ENCODE measurements at regions not wholly inside any gene's neighbourhood (a gene's known extent, or its start where the extent isn't known, plus 50 kb on each side); places are given as distances from the start of the nearest gene placed in this dataset.

DNA sequence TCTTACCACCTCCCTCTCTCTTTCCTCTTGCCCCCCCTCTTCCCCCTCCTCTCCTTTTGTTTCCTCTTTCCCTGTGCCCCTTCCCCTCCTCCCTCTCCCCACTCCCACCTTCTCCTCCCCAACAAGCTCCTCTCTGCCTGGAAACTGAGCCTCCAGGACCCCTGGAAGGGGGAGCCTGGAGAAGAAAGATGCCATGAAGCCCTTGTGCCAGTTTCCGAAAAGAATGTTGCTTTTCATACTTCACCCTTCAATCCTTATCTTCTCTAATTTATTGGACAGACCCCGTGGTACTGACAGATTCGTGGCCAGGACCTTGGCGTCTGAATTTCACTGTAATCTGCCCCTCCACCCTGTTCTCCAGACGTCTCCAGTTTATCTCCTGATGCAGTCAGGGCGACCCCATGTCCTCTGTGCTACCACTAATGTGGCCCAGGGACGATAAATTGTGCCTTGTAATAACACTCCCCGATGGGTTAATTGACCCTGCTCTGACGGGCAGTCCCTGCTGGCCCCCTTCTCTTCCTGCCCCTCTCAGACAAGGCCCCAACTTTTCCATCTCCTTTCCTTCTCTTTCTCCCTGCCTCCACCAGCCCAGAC is 138.4 kb upstream of the GSE1 start:
- Histone ChIP-seq H3K23ac (ENCODE audit: low read length) (no peak overlapping the region), H3K27me3 (ENCODE audit: insufficient read depth, low read length, poor library complexity) (no peaks in the 10 kb centered on the region), H3K4me1 (ENCODE audit: control insufficient read depth, low read depth, low read length) (peaks cover 6% of the 10 kb centered on the region), H3K27ac (ENCODE audit: low read depth, low read length) (no peak overlapping the region), H2BK5ac (ENCODE audit: low read length) (no peak overlapping the region), H2BK120ac (ENCODE audit: low read depth, low read length) (no peak overlapping the region), H2AK5ac (ENCODE audit: low read length) (no peak overlapping the region), H3K79me1 (ENCODE audit: low read length) (no peaks in the 10 kb centered on the region), H3K4me3 (ENCODE audit: low read length) (no peak overlapping the region), H2BK15ac (replicated peaks; ENCODE audit: low read depth) (no peak overlapping the region), H3K4me2 (ENCODE audit: low read length) (no peak overlapping the region), H3K18ac (ENCODE audit: low read length) (no peak overlapping the region), H4K8ac (ENCODE audit: low read depth, low read length) (no peak overlapping the region), H3K36me3 (ENCODE audit: control insufficient read depth, insufficient read depth, low read length) (no peaks in the 10 kb centered on the region), H3K56ac (ENCODE audit: low read length) (no peak overlapping the region), H3K4ac (ENCODE audit: low read depth, low read length) (no peak overlapping the region), H3K9ac (ENCODE audit: low read length) (no peak overlapping the region), H3K79me2 (ENCODE audit: control insufficient read depth, insufficient read depth, low read length) (no peaks in the 10 kb centered on the region), H4K5ac (ENCODE audit: low read length) (no peak overlapping the region)
- no peak for DNase-seq
- no CpG with 5 or more reads among the region's 9 CpGs for WGBS (ENCODE audit: extremely low coverage, insufficient coverage, low lambda C conversion rate)

DNA sequence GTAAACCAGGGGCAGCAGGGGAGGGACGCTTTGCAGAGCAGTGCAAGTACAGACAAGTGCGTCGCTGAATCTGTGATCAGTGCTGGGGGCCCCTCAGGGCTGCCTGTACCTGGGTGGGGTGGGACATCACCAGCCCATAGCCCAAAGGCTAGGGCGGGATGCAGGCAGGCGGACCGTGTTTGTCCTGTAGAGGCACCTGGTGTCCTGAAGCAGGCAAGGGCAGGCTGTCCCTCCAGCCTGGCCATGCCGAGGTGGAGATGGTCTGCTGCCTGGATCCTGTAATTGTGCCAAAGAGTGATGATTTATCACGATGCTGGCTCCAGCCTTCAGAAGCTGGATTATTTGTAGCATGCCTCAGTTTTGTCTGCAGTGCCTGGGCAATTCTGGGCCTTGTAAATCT is 137.9 kb upstream of the GSE1 start:
- WGBS (ENCODE audit: extremely low coverage, insufficient coverage, low lambda C conversion rate) = no CpG with 5 or more reads among the region's 8 CpGs
- Histone ChIP-seq H3K4ac (ENCODE audit: low read depth, low read length) (no peak overlapping the region), H4K5ac (ENCODE audit: low read length) (no peak overlapping the region), H3K9ac (ENCODE audit: low read length) (no peak overlapping the region), H3K79me2 (ENCODE audit: control insufficient read depth, insufficient read depth, low read length) (no peaks in the 10 kb centered on the region), H3K36me3 (ENCODE audit: control insufficient read depth, insufficient read depth, low read length) (no peaks in the 10 kb centered on the region), H3K23ac (ENCODE audit: low read length) (no peak overlapping the region), H2BK15ac (replicated peaks; ENCODE audit: low read depth) (no peak overlapping the region), H3K27me3 (ENCODE audit: insufficient read depth, low read length, poor library complexity) (no peaks in the 10 kb centered on the region), H3K4me3 (ENCODE audit: low read length) (no peak overlapping the region), H2BK5ac (ENCODE audit: low read length) (no peak overlapping the region), H3K18ac (ENCODE audit: low read length) (no peak overlapping the region), H3K79me1 (ENCODE audit: low read length) (no peaks in the 10 kb centered on the region), H3K4me2 (ENCODE audit: low read length) (no peak overlapping the region), H4K8ac (ENCODE audit: low read depth, low read length) (no peak overlapping the region), H3K56ac (ENCODE audit: low read length) (no peak overlapping the region), H2AK5ac (ENCODE audit: low read length) (no peak overlapping the region), H3K27ac (ENCODE audit: low read depth, low read length) (no peak overlapping the region), H2BK120ac (ENCODE audit: low read depth, low read length) (no peak overlapping the region), H3K4me1 (ENCODE audit: control insufficient read depth, low read depth, low read length) (peaks cover 6% of the 10 kb centered on the region)
- DNase-seq = no peak

DNA sequence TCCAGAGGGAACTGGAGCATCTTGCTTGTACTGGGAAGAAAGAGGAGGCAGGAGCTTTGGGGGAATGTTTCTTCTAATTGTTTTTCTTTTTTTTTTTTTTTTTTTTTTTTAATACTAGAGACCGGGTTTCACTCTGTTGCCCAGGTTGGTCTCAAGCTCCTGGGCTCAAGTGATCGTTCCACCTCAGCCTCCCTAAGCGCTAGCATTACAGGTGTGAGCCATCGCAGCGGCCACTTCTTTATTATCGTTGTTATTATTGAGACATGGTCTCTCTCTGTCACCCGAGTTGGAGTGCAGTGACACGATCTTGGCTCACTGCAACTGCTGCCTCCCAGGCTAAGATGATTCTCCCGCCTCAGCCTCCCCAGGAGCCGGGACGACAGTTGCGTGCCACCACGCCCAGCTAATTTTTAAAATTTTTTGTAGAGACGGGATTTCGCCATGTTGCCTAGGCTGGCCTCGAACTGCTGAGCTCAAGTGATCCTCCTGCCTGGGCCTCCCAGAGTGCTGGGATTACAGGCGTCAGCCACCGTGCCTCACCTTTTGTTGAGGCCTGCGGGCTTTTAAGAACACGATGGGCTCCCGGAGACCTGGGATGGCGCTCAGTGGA is 137.3 kb upstream of the GSE1 start:
- Histone ChIP-seq H3K23ac (ENCODE audit: low read length) (no peak overlapping the region), H3K27ac (ENCODE audit: low read depth, low read length) (no peak overlapping the region), H3K4ac (ENCODE audit: low read depth, low read length) (no peak overlapping the region), H2BK120ac (ENCODE audit: low read depth, low read length) (no peak overlapping the region), H3K9ac (ENCODE audit: low read length) (no peak overlapping the region), H4K5ac (ENCODE audit: low read length) (no peak overlapping the region), H3K79me1 (ENCODE audit: low read length) (no peaks in the 10 kb centered on the region), H2AK5ac (ENCODE audit: low read length) (no peak overlapping the region), H3K36me3 (ENCODE audit: control insufficient read depth, insufficient read depth, low read length) (no peaks in the 10 kb centered on the region), H3K56ac (ENCODE audit: low read length) (no peak overlapping the region), H3K4me2 (ENCODE audit: low read length) (no peak overlapping the region), H3K27me3 (ENCODE audit: insufficient read depth, low read length, poor library complexity) (no peaks in the 10 kb centered on the region), H4K8ac (ENCODE audit: low read depth, low read length) (no peak overlapping the region), H2BK5ac (ENCODE audit: low read length) (no peak overlapping the region), H2BK15ac (replicated peaks; ENCODE audit: low read depth) (no peak overlapping the region), H3K4me1 (ENCODE audit: control insufficient read depth, low read depth, low read length) (peaks cover 6% of the 10 kb centered on the region), H3K79me2 (ENCODE audit: control insufficient read depth, insufficient read depth, low read length) (no peaks in the 10 kb centered on the region), H3K4me3 (ENCODE audit: low read length) (no peak overlapping the region), H3K18ac (ENCODE audit: low read length) (no peak overlapping the region)
- no CpG with 5 or more reads among the region's 22 CpGs for WGBS (ENCODE audit: extremely low coverage, insufficient coverage, low lambda C conversion rate)
- no peak for DNase-seq

DNA sequence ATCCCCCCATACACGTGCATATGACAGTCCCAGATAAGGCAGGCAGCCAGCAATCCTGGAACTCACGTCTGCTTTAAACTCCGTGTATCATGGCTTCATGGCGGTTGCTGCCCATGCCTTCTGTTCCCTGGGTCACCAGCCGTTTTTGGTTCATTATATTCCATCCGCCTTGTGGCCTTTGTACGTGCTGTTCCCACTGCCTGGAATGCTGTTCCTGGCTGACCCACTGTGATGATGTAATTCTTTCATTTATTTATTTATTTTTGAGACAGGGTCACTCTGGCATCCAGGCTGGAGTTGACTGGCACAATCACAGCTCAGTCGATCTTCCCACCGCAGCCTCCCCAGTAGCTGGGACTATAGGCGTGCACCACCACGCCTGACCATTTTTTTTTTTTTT is 136.7 kb upstream of the GSE1 start:
- no CpG with 5 or more reads among the region's 11 CpGs for WGBS (ENCODE audit: extremely low coverage, insufficient coverage, low lambda C conversion rate)
- no peaks in the 10 kb centered on the region for H3K36me3 ChIP-seq (ENCODE audit: control insufficient read depth, insufficient read depth, low read length)
- no peak overlapping the region for H3K4ac ChIP-seq (ENCODE audit: low read depth, low read length)
- H2BK120ac ChIP-seq (ENCODE audit: low read depth, low read length) = no peak overlapping the region
- H2BK5ac ChIP-seq (ENCODE audit: low read length) = no peak overlapping the region
- DNase-seq = no peak
- H2AK5ac ChIP-seq (ENCODE audit: low read length) = no peak overlapping the region
- H3K27me3 ChIP-seq (ENCODE audit: insufficient read depth, low read length, poor library complexity) = no peaks in the 10 kb centered on the region
- H3K23ac ChIP-seq (ENCODE audit: low read length) = no peak overlapping the region
- H3K9ac ChIP-seq (ENCODE audit: low read length) = no peak overlapping the region
- H3K27ac ChIP-seq (ENCODE audit: low read depth, low read length) = no peak overlapping the region
- H4K5ac ChIP-seq (ENCODE audit: low read length) = no peak overlapping the region
- no peak overlapping the region for H3K4me3 ChIP-seq (ENCODE audit: low read length)
- no peaks in the 10 kb centered on the region for H3K79me2 ChIP-seq (ENCODE audit: control insufficient read depth, insufficient read depth, low read length)
- no peak overlapping the region for H3K4me2 ChIP-seq (ENCODE audit: low read length)
- H3K79me1 ChIP-seq (ENCODE audit: low read length) = no peaks in the 10 kb centered on the region
- H4K8ac ChIP-seq (ENCODE audit: low read depth, low read length) = no peak overlapping the region
- peaks cover 6% of the 10 kb centered on the region for H3K4me1 ChIP-seq (ENCODE audit: control insufficient read depth, low read depth, low read length)
- H3K56ac ChIP-seq (ENCODE audit: low read length) = no peak overlapping the region
- H2BK15ac ChIP-seq (replicated peaks; ENCODE audit: low read depth) = no peak overlapping the region
- no peak overlapping the region for H3K18ac ChIP-seq (ENCODE audit: low read length)

DNA sequence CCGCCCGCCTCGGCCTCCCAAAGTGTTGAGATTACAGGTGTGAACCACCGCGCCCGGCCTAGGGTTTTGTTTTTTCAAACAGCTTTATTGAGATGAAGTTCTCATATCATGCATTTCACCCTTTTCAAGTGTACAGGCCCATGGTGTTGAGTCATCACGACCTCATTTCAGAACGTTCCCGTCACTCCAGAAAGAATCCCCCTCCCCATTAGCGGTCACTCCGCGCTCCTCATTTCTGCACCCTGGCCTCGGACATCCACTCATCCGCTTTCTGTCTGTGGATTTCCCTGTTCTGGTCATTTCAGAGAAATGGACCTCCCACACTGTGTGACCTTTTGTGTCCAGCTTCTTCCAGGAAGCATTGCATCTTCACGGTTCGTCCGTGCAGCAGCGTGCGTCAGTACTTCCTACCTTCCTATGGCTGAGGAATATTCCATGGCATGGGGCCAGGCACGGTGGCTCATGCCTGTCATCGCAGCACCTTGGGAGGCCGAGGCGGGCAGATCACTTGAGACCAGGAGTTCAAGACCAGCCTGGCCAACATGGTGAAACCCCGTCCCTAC is 135.2 kb upstream of the GSE1 start:
- Histone ChIP-seq H3K79me2 (ENCODE audit: control insufficient read depth, insufficient read depth, low read length) (no peaks in the 10 kb centered on the region), H2AK5ac (ENCODE audit: low read length) (no peak overlapping the region), H3K4me1 (ENCODE audit: control insufficient read depth, low read depth, low read length) (peaks cover 6% of the 10 kb centered on the region), H2BK5ac (ENCODE audit: low read length) (no peak overlapping the region), H2BK15ac (replicated peaks; ENCODE audit: low read depth) (no peak overlapping the region), H3K4me2 (ENCODE audit: low read length) (no peak overlapping the region), H3K27me3 (ENCODE audit: insufficient read depth, low read length, poor library complexity) (no peaks in the 10 kb centered on the region), H4K5ac (ENCODE audit: low read length) (no peak overlapping the region), H3K23ac (ENCODE audit: low read length) (no peak overlapping the region), H3K4ac (ENCODE audit: low read depth, low read length) (no peak overlapping the region), H3K36me3 (ENCODE audit: control insufficient read depth, insufficient read depth, low read length) (no peaks in the 10 kb centered on the region), H3K56ac (ENCODE audit: low read length) (no peak overlapping the region), H3K4me3 (ENCODE audit: low read length) (no peak overlapping the region), H3K79me1 (ENCODE audit: low read length) (no peaks in the 10 kb centered on the region), H2BK120ac (ENCODE audit: low read depth, low read length) (no peak overlapping the region), H4K8ac (ENCODE audit: low read depth, low read length) (no peak overlapping the region), H3K9ac (ENCODE audit: low read length) (no peak overlapping the region), H3K18ac (ENCODE audit: low read length) (no peak overlapping the region), H3K27ac (ENCODE audit: low read depth, low read length) (no peak overlapping the region)
- DNase-seq = no peak
- WGBS (ENCODE audit: extremely low coverage, insufficient coverage, low lambda C conversion rate) = no CpG with 5 or more reads among the region's 24 CpGs

All from mesendoderm (in vitro differentiated cells).